PC-3 (cell line): ENCODE measurements at regions not wholly inside any gene's neighbourhood (a gene's known extent, or its start where the extent isn't known, plus 50 kb on each side); places are given as distances from the start of the nearest gene placed in this dataset.

Experiments used
- ATAC-seq: fragments of 200-7000 bp; cut with Tn5 transposase; 2 replicates; pipeline ENCODE4 v1.9.1; 2020; ENCODE audit warnings: mild to moderate bottlenecking, moderate library complexity
- BruUV-seq: library from RNA; stranded (reverse); fragments of 400-500 nt; replicated peaks from 2 replicates; lab custom pipeline; 2021; lab: Mats Ljungman, UMichigan
- CTCF ChIA-PET: fragments of 300-600 bp; sonication (Branson Sonifier 250); formaldehyde crosslinking; loops from one replicate; lab custom pipeline; 2022; ENCODE audit warnings: antibody characterized with exemption; lab: Charles Lee
- POLR2A ChIA-PET: fragments of 300-600 bp; sonication (Branson Sonifier 250); formaldehyde crosslinking; loops from one replicate; lab custom pipeline; 2022; ENCODE audit warnings: antibody characterized with exemption; ENCODE audit not compliant: unreplicated experiment; lab: Charles Lee
- DNase-seq: peaks from one replicate; pipeline ENCODE4 v3.0.0-alpha.2; 2015
- H2AFZ ChIP-seq: fragments of 300-600 bp; sonication (generic); 2 replicates; pipeline ENCODE4 v1.6.0; 2016; ENCODE audit warnings: antibody characterized with exemption, low read length
- H3F3A ChIP-seq: fragments of 300-600 bp; sonication (generic); one replicate; pipeline ENCODE4 v1.6.0; 2017; ENCODE audit warnings: antibody characterized with exemption, low read length, control low read depth, mild to moderate bottlenecking; ENCODE audit not compliant: unreplicated experiment
- H3K27ac ChIP-seq: fragments of 300-600 bp; sonication (generic); 2 replicates; pipeline ENCODE4 v1.5.1; 2016; ENCODE audit warnings: mild to moderate bottlenecking, low read length
- H3K27me3 ChIP-seq: fragments of 300-600 bp; sonication (generic); 2 replicates; pipeline ENCODE4 v1.6.1; 2016; ENCODE audit warnings: low read length, mixed read lengths
- H3K36me3 ChIP-seq: fragments of 300-600 bp; sonication (generic); 2 replicates; pipeline ENCODE4 v1.6.1; 2016; ENCODE audit warnings: low read depth, mixed run types, low read length, mixed read lengths
- H3K4me1 ChIP-seq: fragments of 300-600 bp; sonication (generic); 2 replicates; pipeline ENCODE4 v1.5.1; 2016; ENCODE audit warnings: low read length; ENCODE audit not compliant: insufficient read depth
- H3K4me2 ChIP-seq: fragments of 300-600 bp; sonication (generic); 2 replicates; pipeline ENCODE4 v1.6.0; 2016; ENCODE audit warnings: low read length
- H3K4me3 ChIP-seq: fragments of 300-600 bp; sonication (generic); 2 replicates; pipeline ENCODE4 v1.5.1; 2016; ENCODE audit warnings: mild to moderate bottlenecking, low read length, mixed read lengths
- H3K79me2 ChIP-seq: fragments of 300-600 bp; sonication (generic); 2 replicates; pipeline ENCODE4 v1.6.1; 2017; ENCODE audit warnings: low read length, mixed read lengths
- H3K9ac ChIP-seq: fragments of 300-600 bp; sonication (generic); 2 replicates; pipeline ENCODE4 v1.6.0; 2016; ENCODE audit warnings: mild to moderate bottlenecking, low read length
- H3K9me2 ChIP-seq: fragments of 300-600 bp; sonication (generic); replicated peaks from 2 replicates; pipeline ENCODE4 v1.6.1; 2016; ENCODE audit warnings: mixed run types, low read length, mixed read lengths
- H3K9me3 ChIP-seq: fragments of 300-600 bp; sonication (generic); 2 replicates; pipeline ENCODE4 v1.6.1; 2016; ENCODE audit warnings: low read length, mixed read lengths
- H4K20me1 ChIP-seq: fragments of 300-600 bp; sonication (generic); 2 replicates; pipeline ENCODE4 v1.6.1; 2016; ENCODE audit warnings: low read length, mixed read lengths
- CTCF ChIP-seq: fragments of 300-600 bp; sonication (generic); conservative IDR thresholded peaks from 2 replicates; pipeline ENCODE4 v1.5.1; 2017; ENCODE audit warnings: antibody characterized with exemption, low read depth, mild to moderate bottlenecking, low read length
- EZH2 ChIP-seq: fragments of 300-600 bp; sonication (generic); IDR thresholded peaks from one replicate; pipeline ENCODE4 v1.6.1; 2017; ENCODE audit warnings: antibody characterized with exemption, mild to moderate bottlenecking, low read length; ENCODE audit not compliant: unreplicated experiment
- EZH2phosphoT487 ChIP-seq: fragments of 300-600 bp; sonication (generic); IDR thresholded peaks from 2 replicates; pipeline ENCODE4 v1.6.1; 2018; ENCODE audit warnings: mild to moderate bottlenecking, antibody characterized with exemption, low read length, borderline replicate concordance
- intact Hi-C: fragments of 100-400 bp; cut with micrococcal nuclease; formaldehyde crosslinking; loops from 2 replicates; pipeline ENCODE4 v1.9.0; 2023

- Histone ChIP-seq H4K20me1 (no peaks in the 10 kb centered on the region), H3K27me3 (no peaks in the 10 kb centered on the region), H3K4me3 (no peak overlapping the region), H3K4me2 (no peak overlapping the region), H3F3A (no peaks in the 10 kb centered on the region), H3K79me2 (no peaks in the 10 kb centered on the region), H3K4me1 (peaks cover 14% of the 10 kb centered on the region), H3K27ac (no peak overlapping the region), H3K9ac (no peak overlapping the region), H2AFZ (no peak overlapping the region), H3K9me3 (no peaks in the 10 kb centered on the region), H3K9me2 (no peaks in the 10 kb centered on the region), H3K36me3 (no peaks in the 10 kb centered on the region)
- ATAC-seq (no peak), DNase-seq (no peak)
- intact Hi-C loops, result no loop called here
- no TSS peak for BruUV-seq
- CTCF ChIA-PET, result no interaction called here
- TF ChIP-seq EZH2phosphoT487 (no peak), EZH2 (no peak), CTCF (no peak)
- POLR2A ChIA-PET, result no interaction called here
Measured at GRCh38 chr14:101068313-101069227, 165.0 kb upstream of the RTL1 start.

GRCh38 chr14:101069228-101069549, 165.7 kb upstream of the RTL1 start:
- POLR2A ChIA-PET, result no interaction called here
- Histone ChIP-seq H3F3A (no peaks in the 10 kb centered on the region), H3K4me3 (no peak overlapping the region), H3K79me2 (no peaks in the 10 kb centered on the region), H3K9ac (no peak overlapping the region), H3K27ac (no peak overlapping the region), H3K9me2 (no peaks in the 10 kb centered on the region), H4K20me1 (no peaks in the 10 kb centered on the region), H3K36me3 (no peaks in the 10 kb centered on the region), H2AFZ (no peak overlapping the region), H3K27me3 (no peaks in the 10 kb centered on the region), H3K4me2 (no peak overlapping the region), H3K9me3 (no peaks in the 10 kb centered on the region), H3K4me1 (peaks cover 21% of the 10 kb centered on the region)
- DNase-seq (no peak), ATAC-seq (no peak)
- intact Hi-C loops, result no loop called here
- TF ChIP-seq EZH2 (no peak), EZH2phosphoT487 (no peak), CTCF (no peak)
- CTCF ChIA-PET, result no interaction called here
- BruUV-seq, result no TSS peak

GRCh38 chr14:101069666-101070362, 166.3 kb upstream of the RTL1 start:
- peaks cover 25% of the 10 kb centered on the region for H3K4me1 ChIP-seq
- intact Hi-C loops, result loop anchor here (5.0 kb wide), 2 partner anchors 83 to 407 kb away; no protein-coding TSS in a partner anchor
- H3K4me2 ChIP-seq, result no peak overlapping the region
- no peaks in the 10 kb centered on the region for H3K27me3 ChIP-seq
- H3K9ac ChIP-seq, result no peak overlapping the region
- H3K27ac ChIP-seq, result no peak overlapping the region
- H3K4me3 ChIP-seq, result no peak overlapping the region
- no TSS peak for BruUV-seq
- TF ChIP-seq EZH2phosphoT487 (no peak), EZH2 (no peak), CTCF (no peak)
- no peak overlapping the region for H2AFZ ChIP-seq
- CTCF ChIA-PET, result no interaction called here
- no peak for DNase-seq
- no peak for ATAC-seq
- H3K79me2 ChIP-seq, result no peaks in the 10 kb centered on the region
- no peaks in the 10 kb centered on the region for H4K20me1 ChIP-seq
- no peaks in the 10 kb centered on the region for H3K9me3 ChIP-seq
- no peaks in the 10 kb centered on the region for H3K36me3 ChIP-seq
- H3F3A ChIP-seq, result no peaks in the 10 kb centered on the region
- POLR2A ChIA-PET, result no interaction called here
- no peaks in the 10 kb centered on the region for H3K9me2 ChIP-seq
